HG03196 (cell line): ENCODE measurements at regions not wholly inside any gene's neighbourhood (a gene's known extent, or its start where the extent isn't known, plus 50 kb on each side); places are given as distances from the start of the nearest gene placed in this dataset.
"Not testable (repeated sequence)": the region's sequence is repeated elsewhere in the genome, so short reads cannot be mapped to it uniquely, and the experiment has no call there.

Experiments
- ATAC-seq: cut with Tn5 transposase; IDR thresholded peaks from one replicate; pipeline ENCODE4 v1.9.1; 2021; ENCODE audit not compliant: unreplicated experiment

DNA sequence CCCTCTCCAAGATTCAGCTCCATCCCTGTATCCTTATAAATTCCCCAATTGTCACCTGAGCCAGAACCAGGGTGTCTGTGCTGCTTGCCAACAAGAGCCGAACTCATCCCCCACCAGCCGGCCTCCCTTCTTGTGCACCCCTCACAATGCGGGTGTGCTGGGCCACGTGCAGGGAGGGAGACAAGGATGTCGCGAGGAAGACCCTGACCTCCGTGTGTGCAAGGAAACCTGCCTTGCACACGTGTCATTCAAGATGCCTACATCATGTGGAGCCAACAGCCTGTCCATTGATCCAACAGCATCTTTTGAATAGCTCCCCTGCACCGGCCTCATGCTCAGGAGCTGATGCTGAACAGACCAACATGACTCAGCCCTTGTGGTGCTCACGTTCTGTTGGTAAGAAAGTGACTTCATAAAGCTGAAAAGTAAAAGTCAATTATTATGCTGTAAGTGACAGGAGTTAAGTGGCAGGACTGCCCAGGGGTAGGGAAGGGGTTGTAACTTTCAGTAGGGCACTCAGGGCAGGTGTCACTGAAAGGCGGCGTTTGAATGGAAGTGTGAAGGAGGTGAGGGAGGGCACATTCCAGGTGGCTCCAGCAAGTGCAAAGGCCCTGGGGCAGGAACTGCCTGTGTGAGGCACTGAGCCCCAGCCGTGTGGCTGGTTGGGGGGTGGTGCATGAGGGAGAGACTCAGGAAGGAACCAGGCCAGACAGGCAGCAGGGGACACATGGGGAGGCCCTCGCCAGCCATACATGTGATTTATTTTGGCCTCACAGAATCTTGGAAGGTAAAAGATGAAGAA, 302.2 kb downstream of the FOXL1 start:
- ATAC-seq = no peak

GRCh38 chr16:86881118-86881510, 302.8 kb downstream of the FOXL1 start:
- no peak for ATAC-seq

GRCh38 chr16:86881861-86882273, 303.5 kb downstream of the FOXL1 start:
- ATAC-seq = no peak

GRCh38 chr16:86882586-86883280, 304.4 kb downstream of the FOXL1 start:
- no peak for ATAC-seq

DNA sequence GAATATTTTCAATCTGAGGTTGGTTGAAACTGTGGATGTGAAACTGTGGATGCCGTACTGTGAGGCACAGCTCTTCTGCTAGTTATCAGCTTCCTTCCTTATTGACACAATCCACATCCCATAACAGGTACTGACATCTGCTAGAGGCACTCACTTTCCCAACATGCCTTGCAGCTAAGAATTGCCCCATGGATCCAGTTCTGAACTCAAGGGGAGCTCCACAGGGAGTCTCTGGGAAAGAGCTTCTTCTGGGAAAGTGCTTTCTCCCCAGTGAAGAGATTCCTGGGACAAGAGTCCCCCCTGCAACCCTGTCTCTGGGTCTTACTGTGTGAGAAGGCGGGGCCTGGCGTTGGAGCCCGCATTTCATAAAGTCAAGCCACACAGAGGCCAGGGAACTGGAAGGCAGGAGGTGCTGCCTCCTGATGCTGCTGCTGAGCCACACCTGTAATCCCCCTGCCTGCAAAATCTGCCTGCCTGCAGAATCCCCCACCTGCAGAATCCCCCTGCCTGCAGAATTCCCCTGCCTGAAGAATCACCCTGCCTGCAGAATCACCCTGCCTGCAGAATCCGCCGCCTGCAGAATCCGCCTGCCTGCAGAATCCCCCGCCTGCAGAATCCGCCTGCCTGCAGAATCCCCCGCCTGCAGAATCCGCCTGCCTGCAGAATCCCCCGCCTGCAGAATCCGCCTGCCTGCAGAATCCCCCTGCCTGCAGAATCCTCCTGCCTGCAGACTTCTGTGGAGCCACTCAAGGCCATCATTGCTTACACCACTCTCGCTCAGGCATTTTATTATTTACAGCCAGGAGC, 305.4 kb downstream of the FOXL1 start:
- no peak for ATAC-seq

- no peak for ATAC-seq
Observed at GRCh38 chr16:86884390-86884650, 306.0 kb downstream of the FOXL1 start.

- ATAC-seq = no peak
Observed at GRCh38 chr16:86885139-86885538, 306.8 kb downstream of the FOXL1 start.

DNA sequence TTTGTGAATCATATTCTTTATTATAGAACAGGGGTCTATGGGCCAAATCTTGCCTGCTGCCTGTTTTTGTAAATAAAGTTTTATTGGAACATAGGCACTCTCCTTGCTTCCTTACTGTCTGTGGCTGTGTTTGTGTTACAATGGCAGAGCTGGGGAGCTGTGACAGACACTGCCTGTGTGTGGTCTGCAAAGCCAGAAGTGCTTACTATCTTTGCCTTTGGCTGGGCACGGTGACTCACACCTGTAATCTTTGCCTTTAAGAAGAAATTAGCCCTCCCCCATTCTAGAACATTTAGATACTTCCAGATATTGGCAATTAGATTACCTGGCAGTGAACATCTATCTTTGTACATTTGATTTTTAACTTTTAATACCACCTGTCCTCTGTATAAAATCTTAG, 308.3 kb downstream of the FOXL1 start:
- ATAC-seq = no peak

DNA sequence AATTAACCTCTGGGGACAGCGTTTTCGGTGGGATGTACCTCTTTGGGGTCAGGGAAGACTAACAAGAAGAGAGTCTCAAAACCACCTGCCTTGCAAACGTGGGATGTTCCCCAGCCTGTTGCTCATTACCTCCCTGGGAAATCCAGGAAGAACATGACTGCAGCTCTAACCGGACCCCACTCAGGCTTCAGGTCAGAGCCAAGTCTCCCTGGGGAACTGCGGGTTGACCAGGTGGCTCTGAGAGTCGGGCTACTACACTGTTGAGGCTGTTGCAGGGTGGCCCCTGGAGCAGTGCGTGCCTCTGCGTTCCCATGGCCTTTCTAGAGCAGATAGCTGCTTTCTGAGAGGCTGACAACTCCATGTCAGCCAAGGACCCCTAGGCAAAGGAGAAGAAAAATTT, 309.1 kb downstream of the FOXL1 start:
- ATAC-seq = no peak

GRCh38 chr16:86888231-86889053, 310.1 kb downstream of the FOXL1 start:
- no peak for ATAC-seq

GRCh38 chr16:86889054-86889366, 310.7 kb downstream of the FOXL1 start:
- not testable (repeated sequence) for ATAC-seq

GRCh38 chr16:86889974-86890373, 311.6 kb downstream of the FOXL1 start:
- no peak for ATAC-seq

GRCh38 chr16:86891121-86891520, 312.8 kb downstream of the FOXL1 start:
- no peak for ATAC-seq

DNA sequence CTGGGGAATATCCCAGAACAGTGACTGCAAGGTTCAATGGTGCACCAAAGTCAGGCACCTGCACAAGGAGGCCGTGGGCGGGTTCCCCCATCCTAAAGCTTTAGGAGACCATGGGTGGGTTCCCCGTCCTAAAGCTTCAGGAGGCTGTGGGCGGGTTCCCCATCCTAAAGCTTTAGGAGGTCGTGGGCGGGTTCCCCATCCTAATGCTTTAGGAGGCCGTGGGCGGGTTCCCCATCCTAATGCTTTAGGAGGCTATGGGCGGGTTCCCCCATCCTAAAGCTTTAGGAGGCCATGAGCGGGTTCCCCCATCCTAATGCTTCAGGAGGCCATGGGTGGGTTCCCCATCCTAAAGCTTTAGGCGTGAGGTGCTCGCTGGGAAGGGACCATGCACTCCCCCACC, 313.3 kb downstream of the FOXL1 start:
- ATAC-seq = no peak

- no peak for ATAC-seq
Observed at GRCh38 chr16:86892509-86892908, 314.2 kb downstream of the FOXL1 start.

GRCh38 chr16:86893506-86893905, 315.2 kb downstream of the FOXL1 start:
- ATAC-seq = no peak

GRCh38 chr16:86894029-86894567, 315.7 kb downstream of the FOXL1 start:
- no peak for ATAC-seq

DNA sequence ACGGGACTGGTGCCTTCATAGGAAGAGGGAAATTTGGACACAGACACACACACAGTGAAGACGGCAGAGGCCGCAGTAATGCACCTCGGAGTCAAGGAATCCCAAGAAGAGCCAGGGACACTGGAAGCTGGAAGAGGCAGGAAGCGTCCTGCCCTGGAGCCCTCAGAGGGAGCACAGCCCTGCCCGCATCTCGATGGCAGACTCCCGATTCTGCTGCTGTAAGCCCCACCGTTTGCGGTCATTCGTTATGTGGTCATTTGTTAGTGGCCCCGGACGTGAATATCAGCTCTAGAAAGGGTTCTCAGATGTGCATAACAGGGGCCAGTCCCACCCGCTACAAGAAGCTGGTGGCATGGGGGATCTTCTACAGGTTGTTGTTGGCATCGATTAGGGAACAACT, 316.6 kb downstream of the FOXL1 start:
- ATAC-seq = no peak

GRCh38 chr16:86895606-86896005, 317.3 kb downstream of the FOXL1 start:
- no peak for ATAC-seq

DNA sequence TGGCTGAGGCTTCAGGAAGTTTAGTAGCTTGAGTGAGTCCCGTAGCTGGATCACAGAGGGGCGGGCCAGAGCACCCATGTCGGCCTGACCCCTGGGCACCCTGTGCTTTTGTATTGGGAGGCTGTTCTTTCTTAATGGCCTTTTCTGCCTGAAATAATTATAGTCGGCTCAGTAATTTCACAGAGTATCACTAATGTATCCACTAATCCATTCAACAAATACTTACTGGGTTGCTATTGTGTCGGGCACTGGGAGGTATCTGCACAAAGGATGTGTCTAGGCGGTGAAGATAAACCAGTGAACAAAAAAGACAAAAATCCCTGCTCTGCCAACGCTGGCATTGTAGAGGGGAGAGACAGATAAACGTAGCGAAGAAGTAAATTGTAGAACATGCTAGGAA, 318.6 kb downstream of the FOXL1 start:
- no peak for ATAC-seq

DNA sequence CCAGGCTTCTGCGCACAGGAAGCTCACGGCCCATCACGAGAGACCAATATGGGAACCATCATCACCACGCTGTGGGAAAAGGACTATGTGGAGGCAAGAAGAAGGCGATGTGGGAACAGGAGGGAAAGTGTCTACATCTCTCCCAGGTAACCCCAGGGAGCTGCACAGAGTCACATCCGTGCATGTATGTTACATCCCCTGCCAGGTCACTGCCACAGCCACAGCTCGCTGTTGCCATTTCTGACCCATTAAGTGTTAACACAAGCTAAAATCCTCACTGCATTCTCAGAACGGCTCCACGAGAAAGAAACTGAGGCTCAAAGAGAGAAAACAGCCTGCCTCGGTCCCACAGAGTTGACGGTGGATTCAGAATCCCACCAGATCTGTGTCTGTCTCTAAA, 319.1 kb downstream of the FOXL1 start:
- ATAC-seq = no peak
